Kidney (tissue), 13 donors: ENCODE measurements at regions not wholly inside any gene's neighbourhood (a gene's known extent, or its start where the extent isn't known, plus 50 kb on each side); places are given as distances from the start of the nearest gene placed in this dataset.
A peak's percentile ranks its signal among the peaks of the same experiment; 100 is the strongest.
"Not testable (repeated sequence)": the region's sequence is repeated elsewhere in the genome, so short reads cannot be mapped to it uniquely, and the experiment has no call there.

Experiments used
- DNase-seq, 5 donors: peaks; one replicate each; pipeline ENCODE4 v3.0.0-alpha.2; 2013 to 2020
- FAIRE-seq: peaks from 2 replicates; lab custom pipeline; 2012; peaks lifted over from hg19 to GRCh38; lab: Jason Lieb, UNC
- H3K27ac ChIP-seq, 2 donors: one replicate each; pipeline ENCODE4 v1.7.0; 2013; ENCODE audit warnings: low read depth in 2 of 2, low read length in 2 of 2, inconsistent platforms in 1 of 2
- H3K27me3 ChIP-seq: one replicate; pipeline ENCODE4 v1.7.1; 2013; ENCODE audit warnings: low read length, inconsistent platforms; ENCODE audit not compliant: control insufficient read depth, insufficient read depth
- H3K36me3 ChIP-seq, 3 donors: one replicate each; pipeline versions ENCODE4 v1.7.0 to v1.7.1; 2013; ENCODE audit warnings: low read length in 3 of 3, control low read depth in 1 of 3, inconsistent platforms in 1 of 3; ENCODE audit not compliant: insufficient read depth in 3 of 3, control insufficient read depth in 2 of 3
- H3K4me1 ChIP-seq, 3 donors: one replicate each; pipeline versions ENCODE4 v1.7.0 to v1.7.1; 2013; ENCODE audit warnings: low read length in 3 of 3, inconsistent platforms in 1 of 3, low read depth in 1 of 3; ENCODE audit not compliant: control insufficient read depth in 2 of 3, insufficient read depth in 2 of 3
- H3K4me3 ChIP-seq, 3 donors: one replicate each; pipeline versions ENCODE4 v1.7.0 to v1.8.1; 2013; ENCODE audit warnings: low read length in 3 of 3, control low read depth in 1 of 3, inconsistent platforms in 1 of 3
- H3K9ac ChIP-seq, 3 donors: one replicate each; pipeline versions ENCODE4 v1.7.0 to v1.7.1; 2013; ENCODE audit warnings: low read length in 3 of 3, control low read depth in 1 of 3, inconsistent platforms in 1 of 3
- H3K9me3 ChIP-seq, 3 donors: one replicate each; pipeline versions ENCODE4 v1.7.0 to v1.7.1; 2013; ENCODE audit warnings: low read length in 3 of 3, control low read depth in 1 of 3, inconsistent platforms in 1 of 3; ENCODE audit not compliant: control insufficient read depth in 2 of 3, insufficient read depth in 1 of 3
- intact Hi-C: fragments of 100-400 bp; cut with DNase I; formaldehyde crosslinking; loops from one replicate; pipeline ENCODE4 v1.11.1; 2022
- TF ChIP-seq, protein P1 (sequence below): IDR thresholded peaks from 3 replicates; pipeline ENCODE4 v1.5.1; 2012; ENCODE audit warnings: mild to moderate bottlenecking, moderate library complexity, borderline replicate concordance; ENCODE audit not compliant: insufficient read depth; ENCODE audit errors: extremely low read depth
- donor health status: control.
- donor health status: control.
- donor health status: control.
- donor health status: control.
- donor health status: control.
- donor health status: DM: yes; HTN: yes; CAD: no.
- donor health status: Normal renal cell carcinoma (clear cell type).

DNA sequence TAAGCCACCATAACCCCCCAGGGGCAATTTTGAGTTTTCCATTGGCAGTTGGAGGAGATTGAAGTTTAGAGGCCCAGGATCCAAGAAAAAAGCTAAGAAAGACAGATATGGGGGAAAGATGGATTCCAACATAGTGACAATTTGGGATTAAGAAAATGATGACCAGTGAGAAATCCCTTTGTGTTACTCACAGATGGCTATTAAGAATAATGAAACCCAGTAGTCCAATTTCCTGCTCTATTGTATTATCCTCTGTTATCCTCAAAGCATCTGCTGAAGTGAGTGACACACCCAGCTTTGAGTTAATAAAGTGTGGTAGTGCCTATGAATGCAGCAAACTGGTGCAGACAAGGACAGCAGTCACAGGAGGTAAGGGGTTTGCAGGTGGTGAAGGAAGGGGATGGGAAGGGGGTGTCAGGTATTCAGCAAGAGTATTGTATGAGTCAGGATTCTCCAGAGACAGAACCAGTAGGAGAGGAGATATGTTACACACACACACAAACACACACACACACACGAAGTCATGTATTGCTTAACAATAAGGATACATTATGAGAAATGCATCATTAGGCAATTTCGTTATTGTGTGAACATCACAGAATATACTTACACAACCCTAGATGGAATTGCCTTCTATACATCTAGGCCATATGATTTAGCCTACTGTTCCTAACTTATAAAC lies 112.4 kb upstream of the VANGL1 start:
- TF ChIP-seq, protein P1, sequence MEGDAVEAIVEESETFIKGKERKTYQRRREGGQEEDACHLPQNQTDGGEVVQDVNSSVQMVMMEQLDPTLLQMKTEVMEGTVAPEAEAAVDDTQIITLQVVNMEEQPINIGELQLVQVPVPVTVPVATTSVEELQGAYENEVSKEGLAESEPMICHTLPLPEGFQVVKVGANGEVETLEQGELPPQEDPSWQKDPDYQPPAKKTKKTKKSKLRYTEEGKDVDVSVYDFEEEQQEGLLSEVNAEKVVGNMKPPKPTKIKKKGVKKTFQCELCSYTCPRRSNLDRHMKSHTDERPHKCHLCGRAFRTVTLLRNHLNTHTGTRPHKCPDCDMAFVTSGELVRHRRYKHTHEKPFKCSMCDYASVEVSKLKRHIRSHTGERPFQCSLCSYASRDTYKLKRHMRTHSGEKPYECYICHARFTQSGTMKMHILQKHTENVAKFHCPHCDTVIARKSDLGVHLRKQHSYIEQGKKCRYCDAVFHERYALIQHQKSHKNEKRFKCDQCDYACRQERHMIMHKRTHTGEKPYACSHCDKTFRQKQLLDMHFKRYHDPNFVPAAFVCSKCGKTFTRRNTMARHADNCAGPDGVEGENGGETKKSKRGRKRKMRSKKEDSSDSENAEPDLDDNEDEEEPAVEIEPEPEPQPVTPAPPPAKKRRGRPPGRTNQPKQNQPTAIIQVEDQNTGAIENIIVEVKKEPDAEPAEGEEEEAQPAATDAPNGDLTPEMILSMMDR = no peak

DNA sequence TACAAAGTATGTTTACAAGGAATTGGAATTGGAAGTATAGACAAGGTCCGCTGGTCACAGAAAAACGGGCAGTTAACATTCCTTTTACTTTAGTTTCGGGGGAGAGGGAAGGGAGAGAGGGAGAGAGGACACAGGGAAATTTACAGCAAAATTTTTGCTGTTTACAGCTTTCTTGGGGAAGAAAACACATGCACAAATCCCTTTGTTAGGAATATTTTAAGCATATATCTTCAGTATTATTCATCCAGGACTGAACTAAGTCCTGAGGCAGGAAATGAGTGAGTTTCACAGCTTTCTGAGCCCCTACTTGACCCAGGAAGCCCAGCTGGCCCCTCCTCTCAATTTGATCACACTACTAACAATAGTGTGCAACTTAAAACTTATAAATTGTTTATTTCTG lies 113.4 kb upstream of the VANGL1 start:
- H3K9ac ChIP-seq, H3K9me3 ChIP-seq, FAIRE-seq, H3K27ac ChIP-seq, H3K27me3 ChIP-seq, intact Hi-C loops, H3K36me3 ChIP-seq, H3K4me3 ChIP-seq: not testable (repeated sequence)
- H3K4me1 ChIP-seq = peaks cover 0 to 12% (median 0%) of the 10 kb centered on the region in 3 donors
- peak in 2 of 5 donors; percentile 77 to 84 for DNase-seq

More for the DNA sequence above, 112.4 kb upstream of the VANGL1 start:
- Histone ChIP-seq H3K27ac (no peak overlapping the region), H3K36me3 (no peaks in the 10 kb centered on the region), H3K9me3 (no peaks in the 10 kb centered on the region), H3K4me1 (peaks cover 0 to 16% (median 0%) of the 10 kb centered on the region in 3 donors), H3K27me3 (no peaks in the 10 kb centered on the region), H3K4me3 (no peak overlapping the region), H3K9ac (no peak overlapping the region)
- DNase-seq (no peak), FAIRE-seq (no peak)
- intact Hi-C loops = no loop called here

DNA sequence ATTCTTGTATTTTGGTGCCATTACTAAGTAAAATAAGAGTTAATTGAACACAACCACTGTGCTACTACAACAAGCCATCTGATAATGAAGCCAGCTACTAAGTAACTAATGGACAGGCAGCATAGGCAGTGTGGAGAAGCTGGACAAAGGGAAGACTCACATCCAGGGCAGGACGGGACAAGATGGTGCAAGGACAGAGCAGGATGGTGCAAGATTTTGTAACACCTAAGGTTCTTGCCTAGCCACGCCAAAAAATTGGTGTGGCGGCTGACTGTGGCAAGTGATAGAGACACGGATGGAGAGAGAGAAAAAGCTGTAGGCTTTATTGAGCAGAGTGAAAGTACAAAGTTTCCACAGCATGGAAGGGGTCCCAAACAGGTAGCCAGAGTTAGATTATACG lies 114.0 kb upstream of the VANGL1 start:
- no peak overlapping the region for H3K9ac ChIP-seq
- DNase-seq (no peak), FAIRE-seq (no peak)
- no peaks in the 10 kb centered on the region for H3K9me3 ChIP-seq
- H3K36me3 ChIP-seq = no peaks in the 10 kb centered on the region
- peaks cover 0 to 12% (median 0%) of the 10 kb centered on the region in 3 donors for H3K4me1 ChIP-seq
- H3K27ac ChIP-seq = no peak overlapping the region
- no peaks in the 10 kb centered on the region for H3K27me3 ChIP-seq
- intact Hi-C loops = no loop called here
- TF ChIP-seq, protein P1 = no peak
- H3K4me3 ChIP-seq = no peak overlapping the region

DNA sequence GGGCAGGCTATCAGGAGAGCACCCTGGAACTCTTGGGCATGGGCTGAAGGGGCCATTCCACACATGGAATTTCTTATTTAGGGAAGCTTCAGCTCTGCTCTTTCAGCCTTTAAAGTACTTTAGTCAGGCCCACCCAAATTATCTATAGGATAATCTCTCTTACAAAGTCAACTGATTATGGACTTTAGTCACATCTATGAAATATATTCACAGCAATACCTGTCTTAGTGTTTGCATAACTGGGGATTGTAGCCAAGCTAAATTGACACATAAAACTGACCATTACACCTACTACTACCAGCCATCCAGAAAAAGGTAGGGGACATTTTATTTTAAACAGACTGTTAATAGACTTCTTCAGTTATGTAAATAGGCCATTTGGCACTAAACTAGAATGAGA lies 114.9 kb upstream of the VANGL1 start:
- H3K36me3 ChIP-seq = no peaks in the 10 kb centered on the region
- no peak overlapping the region for H3K27ac ChIP-seq
- H3K4me3 ChIP-seq = no peak overlapping the region
- peaks cover 0 to 5% (median 0%) of the 10 kb centered on the region in 3 donors for H3K4me1 ChIP-seq
- intact Hi-C loops = no loop called here
- DNase-seq = no peak
- no peak for FAIRE-seq
- H3K9ac ChIP-seq = no peak overlapping the region
- H3K9me3 ChIP-seq = no peaks in the 10 kb centered on the region
- TF ChIP-seq, protein P1 = no peak
- no peaks in the 10 kb centered on the region for H3K27me3 ChIP-seq
